Stimulated activated CD4-positive, alpha-beta T cell treated with anti-CD3 and anti-CD28 coated beads, Interleukin-12 subunit alpha, Interleukin-12 subunit beta, amount 100 ng/mL, for 48 hours (primary cell): ENCODE measurements at regions not wholly inside any gene's neighbourhood (a gene's known extent, or its start where the extent isn't known, plus 50 kb on each side); places are given as distances from the start of the nearest gene placed in this dataset.
"Not testable (repeated sequence)": the region's sequence is repeated elsewhere in the genome, so short reads cannot be mapped to it uniquely, and the experiment has no call there.

Source experiments
- DNase-seq, 3 donors: peaks; one replicate each; pipeline ENCODE4 v3.0.0-alpha.2; 2020; ENCODE audit warnings: low read depth in 2 of 3, low spot score in 1 of 3

GRCh38 chr16:63672493-63672892, 1449.4 kb downstream of the CDH11 start:
- DNase-seq, result no peak

GRCh38 chr16:63663155-63663554, 1458.7 kb downstream of the CDH11 start:
- no peak for DNase-seq

- DNase-seq, result no peak
Measured at GRCh38 chr16:63655846-63656245, 1466.0 kb downstream of the CDH11 start.

- DNase-seq, result no peak
Measured at GRCh38 chr16:63653044-63653839, 1468.6 kb downstream of the CDH11 start.

GRCh38 chr16:63652091-63652490, 1469.8 kb downstream of the CDH11 start:
- no peak for DNase-seq

- DNase-seq, result no peak
Measured at GRCh38 chr16:63650550-63650949, 1471.3 kb downstream of the CDH11 start.

GRCh38 chr16:63633706-63634445, 1488.0 kb downstream of the CDH11 start:
- DNase-seq, result not testable (repeated sequence)

GRCh38 chr16:63629272-63629671, 1492.6 kb downstream of the CDH11 start:
- no peak for DNase-seq

GRCh38 chr16:63628812-63629211, 1493.1 kb downstream of the CDH11 start:
- DNase-seq, result no peak

GRCh38 chr16:63625126-63625525, 1496.7 kb downstream of the CDH11 start:
- DNase-seq, result no peak

- no peak for DNase-seq
Measured at GRCh38 chr16:63623551-63624039, 1498.3 kb downstream of the CDH11 start.

- DNase-seq, result no peak
Measured at GRCh38 chr16:63618896-63619485, 1502.9 kb downstream of the CDH11 start.

GRCh38 chr16:63617990-63618763, 1503.7 kb downstream of the CDH11 start:
- DNase-seq, result no peak

GRCh38 chr16:63617047-63617989, 1504.5 kb downstream of the CDH11 start:
- no peak for DNase-seq

- no peak for DNase-seq
Measured at GRCh38 chr16:63614429-63614828, 1507.4 kb downstream of the CDH11 start.

- no peak for DNase-seq
Measured at GRCh38 chr16:63613701-63614100, 1508.2 kb downstream of the CDH11 start.

- no peak for DNase-seq
Measured at GRCh38 chr16:63612462-63613227, 1509.2 kb downstream of the CDH11 start.

- DNase-seq, result no peak
Measured at GRCh38 chr16:63606778-63607177, 1515.1 kb downstream of the CDH11 start.

GRCh38 chr16:63602206-63602927, 1519.5 kb downstream of the CDH11 start:
- no peak for DNase-seq
